ENCODE measurements at regions not wholly inside any gene's neighbourhood (a gene's known extent, or its start where the extent isn't known, plus 50 kb on each side); places are given as distances from the start of the nearest gene placed in this dataset.

- H3K4me3 ChIP-seq, result no peak overlapping the region
- H3K4me1 ChIP-seq, result no peaks in the 10 kb centered on the region
- no peaks in the 10 kb centered on the region for H3K27me3 ChIP-seq (ENCODE audit: low read depth)
- no peaks in the 10 kb centered on the region for H3K9me3 ChIP-seq
- DNase-seq (ENCODE audit: low spot score in 2 of 2), result no peak
- in situ Hi-C loops (cut with MboI; ENCODE audit: low sequenced_read_pairs), result no loop called here
- no peaks in the 10 kb centered on the region for H3K36me3 ChIP-seq (replicated peaks)
Measured at GRCh38 chr1:228830185-228830953, 95.1 kb downstream of the RHOU start.

GRCh38 chr1:228830954-228831481, 95.7 kb downstream of the RHOU start:
- no peak for DNase-seq (ENCODE audit: low spot score in 2 of 2)
- no peaks in the 10 kb centered on the region for H3K27me3 ChIP-seq (ENCODE audit: low read depth)
- H3K4me3 ChIP-seq, result no peak overlapping the region
- H3K4me1 ChIP-seq, result no peaks in the 10 kb centered on the region
- no peaks in the 10 kb centered on the region for H3K9me3 ChIP-seq
- in situ Hi-C loops (cut with MboI; ENCODE audit: low sequenced_read_pairs), result no loop called here
- H3K36me3 ChIP-seq (replicated peaks), result no peaks in the 10 kb centered on the region

GRCh38 chr1:228833911-228834688, 98.8 kb downstream of the RHOU start:
- no peak overlapping the region for H3K4me3 ChIP-seq
- no peaks in the 10 kb centered on the region for H3K36me3 ChIP-seq (replicated peaks)
- DNase-seq (ENCODE audit: low spot score in 2 of 2), result no peak
- no peaks in the 10 kb centered on the region for H3K4me1 ChIP-seq
- H3K27me3 ChIP-seq (ENCODE audit: low read depth), result no peaks in the 10 kb centered on the region
- in situ Hi-C loops (cut with MboI; ENCODE audit: low sequenced_read_pairs), result no loop called here
- no peaks in the 10 kb centered on the region for H3K9me3 ChIP-seq

DNA sequence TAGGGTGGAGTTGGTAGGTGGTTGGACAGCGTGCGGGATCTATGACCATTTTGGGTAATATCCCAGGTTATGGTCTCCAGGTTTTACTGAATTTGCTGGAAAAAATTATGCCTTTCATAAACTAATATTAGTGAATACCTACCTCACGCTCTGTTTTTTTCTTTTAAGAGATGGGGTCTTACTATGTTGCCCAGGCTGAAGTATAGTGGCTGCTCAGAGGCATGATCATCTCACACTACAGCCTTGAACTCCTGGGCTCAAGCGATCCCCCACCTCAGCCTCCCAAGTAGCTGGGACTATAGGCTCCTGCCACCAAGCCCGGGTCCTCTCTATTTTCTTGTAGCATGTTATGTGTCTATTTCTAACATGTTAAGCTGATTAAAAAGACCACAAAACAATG, 100.2 kb downstream of the RHOU start:
- no peak overlapping the region for H3K4me3 ChIP-seq
- no peaks in the 10 kb centered on the region for H3K9me3 ChIP-seq
- DNase-seq (ENCODE audit: low spot score in 2 of 2), result no peak
- H3K36me3 ChIP-seq (replicated peaks), result no peaks in the 10 kb centered on the region
- H3K4me1 ChIP-seq, result no peaks in the 10 kb centered on the region
- in situ Hi-C loops (cut with MboI; ENCODE audit: low sequenced_read_pairs), result no loop called here
- no peaks in the 10 kb centered on the region for H3K27me3 ChIP-seq (ENCODE audit: low read depth)

DNA sequence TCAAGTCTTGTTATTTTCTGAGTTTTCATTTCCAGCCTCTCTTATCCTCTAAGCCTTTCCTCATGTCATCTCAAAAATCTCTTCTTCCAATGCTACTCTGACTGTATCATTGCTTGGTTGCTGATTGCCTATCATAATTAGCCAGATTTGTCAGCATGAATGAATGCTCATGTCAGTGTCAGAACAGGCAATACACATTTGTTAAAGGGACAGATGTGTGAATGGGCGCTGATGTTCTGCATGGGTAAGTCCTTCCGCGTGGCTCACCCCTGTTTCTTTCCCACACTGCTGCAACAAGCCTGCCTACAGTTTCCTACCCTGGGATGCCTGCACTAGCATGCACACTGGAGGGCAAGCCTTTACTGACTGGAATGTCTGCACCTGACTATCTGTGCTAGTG, 100.6 kb downstream of the RHOU start:
- H3K4me1 ChIP-seq, result no peaks in the 10 kb centered on the region
- H3K4me3 ChIP-seq, result no peak overlapping the region
- H3K9me3 ChIP-seq, result no peaks in the 10 kb centered on the region
- in situ Hi-C loops (cut with MboI; ENCODE audit: low sequenced_read_pairs), result no loop called here
- no peak for DNase-seq (ENCODE audit: low spot score in 2 of 2)
- no peaks in the 10 kb centered on the region for H3K36me3 ChIP-seq (replicated peaks)
- H3K27me3 ChIP-seq (ENCODE audit: low read depth), result no peaks in the 10 kb centered on the region

- Histone ChIP-seq H3K4me1 (no peaks in the 10 kb centered on the region), H3K9me3 (no peaks in the 10 kb centered on the region), H3K27me3 (ENCODE audit: low read depth) (no peaks in the 10 kb centered on the region), H3K4me3 (no peak overlapping the region), H3K36me3 (replicated peaks) (no peaks in the 10 kb centered on the region)
- no peak for DNase-seq (ENCODE audit: low spot score in 2 of 2)
- in situ Hi-C loops (cut with MboI; ENCODE audit: low sequenced_read_pairs), result no loop called here
Measured at GRCh38 chr1:228836427-228836826, 101.1 kb downstream of the RHOU start.

- in situ Hi-C loops (cut with MboI; ENCODE audit: low sequenced_read_pairs), result no loop called here
- DNase-seq (ENCODE audit: low spot score in 2 of 2), result no peak
- no peaks in the 10 kb centered on the region for H3K4me1 ChIP-seq
Measured at GRCh38 chr1:228837032-228837431, 101.8 kb downstream of the RHOU start.

GRCh38 chr1:228837817-228838716, 102.8 kb downstream of the RHOU start:
- H3K27me3 ChIP-seq (ENCODE audit: low read depth), result no peaks in the 10 kb centered on the region

More at GRCh38 chr1:228837032-228837431, 101.8 kb downstream of the RHOU start:
- Histone ChIP-seq H3K9me3 (no peaks in the 10 kb centered on the region), H3K36me3 (replicated peaks) (no peaks in the 10 kb centered on the region), H3K4me3 (no peak overlapping the region), H3K27me3 (ENCODE audit: low read depth) (no peaks in the 10 kb centered on the region)

GRCh38 chr1:228838717-228839500, 103.6 kb downstream of the RHOU start:
- no peaks in the 10 kb centered on the region for H3K27me3 ChIP-seq (ENCODE audit: low read depth)
- DNase-seq (ENCODE audit: low spot score in 2 of 2), result no peak
- in situ Hi-C loops (cut with MboI; ENCODE audit: low sequenced_read_pairs), result no loop called here
- no peaks in the 10 kb centered on the region for H3K9me3 ChIP-seq
- no peak overlapping the region for H3K4me3 ChIP-seq
- no peaks in the 10 kb centered on the region for H3K36me3 ChIP-seq (replicated peaks)
- H3K4me1 ChIP-seq, result no peaks in the 10 kb centered on the region

More at GRCh38 chr1:228837817-228838716, 102.8 kb downstream of the RHOU start:
- Histone ChIP-seq H3K9me3 (no peaks in the 10 kb centered on the region), H3K4me1 (no peaks in the 10 kb centered on the region), H3K4me3 (no peak overlapping the region), H3K36me3 (replicated peaks) (no peaks in the 10 kb centered on the region)
- in situ Hi-C loops (cut with MboI; ENCODE audit: low sequenced_read_pairs), result no loop called here
- no peak for DNase-seq (ENCODE audit: low spot score in 2 of 2)

DNA sequence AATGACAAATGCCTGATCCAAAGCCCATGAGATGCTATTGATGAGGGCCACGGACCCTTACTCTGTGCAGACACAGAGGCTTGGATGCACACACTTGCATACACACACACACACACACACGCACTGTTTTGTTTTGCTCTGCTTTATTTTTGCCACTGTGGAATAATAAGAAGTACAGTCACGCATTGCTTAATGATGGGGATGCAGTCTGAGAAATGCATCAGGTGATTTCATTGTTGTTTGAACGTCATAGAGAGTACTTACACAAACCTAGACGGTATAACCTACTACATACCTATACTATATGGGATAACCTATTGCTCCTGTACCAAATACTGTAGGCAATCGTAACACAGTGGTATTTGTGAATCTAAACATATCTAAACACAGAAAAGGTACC, 104.4 kb downstream of the RHOU start:
- H3K36me3 ChIP-seq (replicated peaks), result no peaks in the 10 kb centered on the region
- no peak for DNase-seq (ENCODE audit: low spot score in 2 of 2)
- no peaks in the 10 kb centered on the region for H3K9me3 ChIP-seq
- in situ Hi-C loops (cut with MboI; ENCODE audit: low sequenced_read_pairs), result no loop called here
- H3K4me1 ChIP-seq, result no peaks in the 10 kb centered on the region
- no peak overlapping the region for H3K4me3 ChIP-seq
- H3K27me3 ChIP-seq (ENCODE audit: low read depth), result no peaks in the 10 kb centered on the region

- no peak for DNase-seq (ENCODE audit: low spot score in 2 of 2)
- H3K4me3 ChIP-seq, result no peak overlapping the region
- no peaks in the 10 kb centered on the region for H3K9me3 ChIP-seq
- no peaks in the 10 kb centered on the region for H3K36me3 ChIP-seq (replicated peaks)
- no peaks in the 10 kb centered on the region for H3K4me1 ChIP-seq
- in situ Hi-C loops (cut with MboI; ENCODE audit: low sequenced_read_pairs), result no loop called here
- H3K27me3 ChIP-seq (ENCODE audit: low read depth), result no peaks in the 10 kb centered on the region
Measured at GRCh38 chr1:228841632-228842031, 106.4 kb downstream of the RHOU start.

DNA sequence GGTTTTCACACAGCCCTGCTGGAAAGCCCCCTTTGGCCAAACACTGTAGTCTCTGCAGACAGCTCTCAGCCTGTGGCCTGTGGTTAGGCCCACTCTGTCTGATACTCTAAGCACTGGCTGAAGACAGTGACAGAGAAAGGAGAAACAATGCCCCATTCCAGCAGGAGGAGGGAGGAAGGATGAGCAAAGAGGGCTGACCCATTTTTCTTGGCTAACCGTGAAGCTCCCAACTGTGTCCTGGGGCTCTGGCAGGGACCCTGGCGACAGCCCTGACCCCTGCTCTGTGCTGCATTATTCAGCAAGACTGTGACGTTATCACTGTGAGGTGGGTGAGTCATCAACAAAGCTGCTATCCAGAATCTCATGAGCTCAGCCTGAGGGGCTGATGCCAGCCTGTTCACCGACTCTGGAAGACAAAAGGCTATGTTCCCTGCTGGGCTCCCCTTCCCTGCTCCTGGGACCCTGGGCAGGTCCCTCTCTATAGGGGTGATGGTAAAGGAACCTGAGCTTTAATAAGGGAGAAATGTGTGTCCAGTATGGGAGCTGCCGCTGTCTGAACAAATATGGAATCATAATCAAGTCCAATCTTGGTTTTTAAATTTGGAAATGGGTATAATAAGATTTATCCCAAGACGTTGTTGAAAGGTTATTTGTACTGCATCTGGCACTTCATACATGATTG, 107.0 kb downstream of the RHOU start:
- H3K4me3 ChIP-seq, result no peak overlapping the region
- H3K9me3 ChIP-seq, result no peaks in the 10 kb centered on the region
- in situ Hi-C loops (cut with MboI; ENCODE audit: low sequenced_read_pairs), result no loop called here
- H3K36me3 ChIP-seq (replicated peaks), result no peaks in the 10 kb centered on the region
- no peaks in the 10 kb centered on the region for H3K27me3 ChIP-seq (ENCODE audit: low read depth)
- peak in 1 of 2 experiments; percentile 17 for DNase-seq (ENCODE audit: low spot score in 2 of 2)
- H3K4me1 ChIP-seq, result no peaks in the 10 kb centered on the region

Measured in HAP-1 (cell line).